Epithelial cell of esophagus (primary cell): ENCODE measurements at regions not wholly inside any gene's neighbourhood (a gene's known extent, or its start where the extent isn't known, plus 50 kb on each side); places are given as distances from the start of the nearest gene placed in this dataset.

ENCODE experiments used
- DNase-seq: peaks from one replicate; pipeline ENCODE4 v3.0.0; 2010; ENCODE audit warnings: low read depth
- H3K4me3 ChIP-seq: 2 replicates; pipeline ENCODE4 v1.5.1; 2011; ENCODE audit warnings: mild to moderate bottlenecking, low read length, control low read depth
- CTCF ChIP-seq: IDR thresholded peaks from 2 replicates; pipeline ENCODE4 v1.5.1; 2011; ENCODE audit warnings: low read depth, mild to moderate bottlenecking, low read length, control low read depth, inconsistent platforms; ENCODE audit not compliant: insufficient read depth; ENCODE audit errors: missing control alignments

GRCh38 chr13:81393721-81394120, 1052.8 kb upstream of the SPRY2 start:
- no peak overlapping the region for H3K4me3 ChIP-seq
- TF ChIP-seq CTCF: no peak
- no peak for DNase-seq

- DNase-seq: no peak
- no peak overlapping the region for H3K4me3 ChIP-seq
- TF ChIP-seq CTCF: no peak
Observed at GRCh38 chr13:81393110-81393509, 1052.2 kb upstream of the SPRY2 start.

- no peak for DNase-seq
- TF ChIP-seq CTCF: no peak
- H3K4me3 ChIP-seq: no peak overlapping the region
Observed at GRCh38 chr13:81388400-81388799, 1047.5 kb upstream of the SPRY2 start.

- no peak for DNase-seq
- no peak for TF ChIP-seq CTCF
- H3K4me3 ChIP-seq: no peak overlapping the region
Observed at GRCh38 chr13:81383444-81383843, 1042.5 kb upstream of the SPRY2 start.

- no peak for DNase-seq
- TF ChIP-seq CTCF: no peak
- H3K4me3 ChIP-seq: no peak overlapping the region
Observed at GRCh38 chr13:81382246-81382645, 1041.3 kb upstream of the SPRY2 start.

GRCh38 chr13:81381560-81381959, 1040.6 kb upstream of the SPRY2 start:
- TF ChIP-seq CTCF: no peak
- H3K4me3 ChIP-seq: no peak overlapping the region
- peak; percentile 16 for DNase-seq

- no peak overlapping the region for H3K4me3 ChIP-seq
- TF ChIP-seq CTCF: no peak
- no peak for DNase-seq
Observed at GRCh38 chr13:81379183-81379582, 1038.3 kb upstream of the SPRY2 start.
